ENCODE measurements at regions not wholly inside any gene's neighbourhood (a gene's known extent, or its start where the extent isn't known, plus 50 kb on each side); places are given as distances from the start of the nearest gene placed in this dataset.
"Not testable (repeated sequence)": the region's sequence is repeated elsewhere in the genome, so short reads cannot be mapped to it uniquely, and the experiment has no call there.

DNA sequence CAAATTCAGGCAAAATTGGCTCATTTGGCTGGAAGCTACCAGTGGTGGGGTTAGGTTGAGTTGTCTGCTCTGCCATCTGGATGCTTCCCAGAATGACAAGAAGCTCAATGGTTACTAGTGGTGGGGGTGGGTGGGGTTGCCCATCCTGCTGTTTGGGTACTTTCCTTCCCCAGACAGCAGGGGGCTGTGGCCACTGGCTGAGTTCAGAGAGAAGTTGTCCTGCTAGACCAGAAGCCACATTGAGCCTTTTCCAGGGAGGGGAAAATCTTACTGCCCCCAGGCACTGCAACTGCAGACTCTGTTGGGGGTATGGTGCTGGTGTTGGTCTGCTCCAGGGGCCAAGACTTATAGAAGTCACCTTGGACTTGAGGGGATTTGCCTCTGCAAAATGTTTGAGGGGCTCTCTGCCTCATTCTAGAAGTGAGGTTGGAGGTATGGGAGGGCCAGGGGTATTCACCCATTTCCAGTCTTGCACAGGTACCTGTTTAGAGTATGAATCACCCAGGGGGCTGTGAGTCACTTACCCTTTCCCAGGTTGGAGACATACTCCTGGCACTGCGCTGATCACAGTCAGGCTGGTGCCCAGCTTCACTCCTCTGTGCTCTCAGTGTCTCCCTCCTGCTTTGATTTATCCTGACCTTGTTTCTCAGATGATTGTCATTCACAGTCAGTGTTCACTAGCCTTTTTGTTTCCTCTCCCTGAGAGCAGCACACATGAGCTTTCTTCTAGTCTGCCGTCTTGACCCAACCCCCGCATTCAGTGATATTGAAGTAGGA, 89.1 kb upstream of the NEGR1 start:
- intact Hi-C loops (cut with micrococcal nuclease) (no loop called here), dilution Hi-C loops (cut with MboI; ENCODE audit: extremely low pct_ligation_motif_present, low sequenced_read_pairs) (no loop called here)
- Histone ChIP-seq H3K27me3 (ENCODE audit: control insufficient read depth in 2 of 2, insufficient read depth in 2 of 2, low read length in 2 of 2) (no peaks in the 10 kb centered on the region), H3K79me2 (ENCODE audit: control insufficient read depth, insufficient read depth, low read length) (no peaks in the 10 kb centered on the region), H3K4me1 (ENCODE audit: control insufficient read depth, extremely low read depth, insufficient read depth, low read length) (no peaks in the 10 kb centered on the region), H2AFZ (ENCODE audit: low read depth, low read length) (no peak overlapping the region), H3K4me2 (ENCODE audit: insufficient read depth, low read length) (no peak overlapping the region), H4K20me1 (replicated peaks; ENCODE audit: control insufficient read depth, extremely low read depth, insufficient read depth, low read length) (no peaks in the 10 kb centered on the region), H3K9ac (replicated peaks; ENCODE audit: extremely low read depth, insufficient read depth, low read length) (no peak overlapping the region), H3K4me3 (replicated peaks in 1 of 3; ENCODE audit: insufficient read depth in 1 of 3, low read depth in 1 of 3, low read length in 3 of 3) (no peak overlapping the region), H3K36me3 (ENCODE audit: control insufficient read depth in 2 of 2, extremely low read depth in 1 of 2, insufficient read depth in 2 of 2, low read length in 2 of 2) (no peaks in the 10 kb centered on the region), H3K9me1 (replicated peaks; ENCODE audit: control insufficient read depth, extremely low read depth, insufficient read depth, low read length) (no peaks in the 10 kb centered on the region), H3K27ac (ENCODE audit: insufficient read depth, low read depth, low read length) (no peak overlapping the region), H3K9me3 (replicated peaks; ENCODE audit: control insufficient read depth, insufficient read depth, low read length) (no peaks in the 10 kb centered on the region)
- no peak for FAIRE-seq
- BruUV-seq (replicated peaks) = no TSS peak
- TF ChIP-seq JUN (IDR thresholded peaks at IDR 0.05; ENCODE audit: borderline replicate concordance, insufficient read depth, insufficient read length, low read depth) (no peak), POLR2AphosphoS5 (IDR thresholded peaks at IDR 0.05; ENCODE audit: insufficient read depth, low read depth, low read length) (no peak)
- TF ChIP-seq, protein P1, sequence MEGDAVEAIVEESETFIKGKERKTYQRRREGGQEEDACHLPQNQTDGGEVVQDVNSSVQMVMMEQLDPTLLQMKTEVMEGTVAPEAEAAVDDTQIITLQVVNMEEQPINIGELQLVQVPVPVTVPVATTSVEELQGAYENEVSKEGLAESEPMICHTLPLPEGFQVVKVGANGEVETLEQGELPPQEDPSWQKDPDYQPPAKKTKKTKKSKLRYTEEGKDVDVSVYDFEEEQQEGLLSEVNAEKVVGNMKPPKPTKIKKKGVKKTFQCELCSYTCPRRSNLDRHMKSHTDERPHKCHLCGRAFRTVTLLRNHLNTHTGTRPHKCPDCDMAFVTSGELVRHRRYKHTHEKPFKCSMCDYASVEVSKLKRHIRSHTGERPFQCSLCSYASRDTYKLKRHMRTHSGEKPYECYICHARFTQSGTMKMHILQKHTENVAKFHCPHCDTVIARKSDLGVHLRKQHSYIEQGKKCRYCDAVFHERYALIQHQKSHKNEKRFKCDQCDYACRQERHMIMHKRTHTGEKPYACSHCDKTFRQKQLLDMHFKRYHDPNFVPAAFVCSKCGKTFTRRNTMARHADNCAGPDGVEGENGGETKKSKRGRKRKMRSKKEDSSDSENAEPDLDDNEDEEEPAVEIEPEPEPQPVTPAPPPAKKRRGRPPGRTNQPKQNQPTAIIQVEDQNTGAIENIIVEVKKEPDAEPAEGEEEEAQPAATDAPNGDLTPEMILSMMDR (IDR thresholded peaks at IDR 0.05; ENCODE audit: extremely low read depth in 1 of 2, insufficient read depth in 1 of 2, low read depth in 1 of 2, low read length in 2 of 2) = no peak
- DNase-seq (ENCODE audit: low read depth, low spot score) = no peak
- ChIA-PET CTCF (no interaction called here), POLR2A (no interaction called here)

DNA sequence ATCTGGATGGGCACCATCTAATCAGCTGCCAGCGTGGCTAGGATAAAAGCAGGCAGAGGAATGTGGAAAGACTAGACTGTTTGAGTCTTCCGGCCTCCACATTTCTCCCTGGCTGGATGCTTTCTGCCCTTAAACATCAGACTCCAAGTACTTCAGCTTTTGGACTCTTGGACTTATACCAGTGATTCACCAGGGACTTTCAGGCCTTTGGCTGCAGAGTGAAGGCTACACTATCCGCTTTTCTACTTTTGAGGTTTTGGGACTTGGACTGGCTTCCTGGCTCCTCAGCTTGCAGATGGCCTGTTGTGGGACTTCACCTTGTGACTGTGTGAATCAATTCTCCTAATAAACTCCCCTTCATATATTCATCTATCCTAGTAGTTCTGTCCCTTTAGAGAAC, 88.5 kb upstream of the NEGR1 start:
- H2AFZ ChIP-seq (ENCODE audit: low read depth, low read length); H3K4me2 ChIP-seq (ENCODE audit: insufficient read depth, low read length); POLR2A ChIA-PET; intact Hi-C loops (cut with micrococcal nuclease); H3K4me3 ChIP-seq (replicated peaks in 1 of 3; ENCODE audit: insufficient read depth in 1 of 3, low read depth in 1 of 3, low read length in 3 of 3); H3K27ac ChIP-seq (ENCODE audit: insufficient read depth, low read depth, low read length); H4K20me1 ChIP-seq (replicated peaks; ENCODE audit: control insufficient read depth, extremely low read depth, insufficient read depth, low read length); H3K9ac ChIP-seq (replicated peaks; ENCODE audit: extremely low read depth, insufficient read depth, low read length); H3K36me3 ChIP-seq (ENCODE audit: control insufficient read depth in 2 of 2, extremely low read depth in 1 of 2, insufficient read depth in 2 of 2, low read length in 2 of 2); CTCF ChIA-PET; BruUV-seq (replicated peaks); H3K27me3 ChIP-seq (ENCODE audit: control insufficient read depth in 2 of 2, insufficient read depth in 2 of 2, low read length in 2 of 2); H3K4me1 ChIP-seq (ENCODE audit: control insufficient read depth, extremely low read depth, insufficient read depth, low read length); DNase-seq (ENCODE audit: low read depth, low spot score); H3K79me2 ChIP-seq (ENCODE audit: control insufficient read depth, insufficient read depth, low read length); H3K9me1 ChIP-seq (replicated peaks; ENCODE audit: control insufficient read depth, extremely low read depth, insufficient read depth, low read length); dilution Hi-C loops (cut with MboI; ENCODE audit: extremely low pct_ligation_motif_present, low sequenced_read_pairs); FAIRE-seq; H3K9me3 ChIP-seq (replicated peaks; ENCODE audit: control insufficient read depth, insufficient read depth, low read length): not testable (repeated sequence)

Measured in endothelial cell of umbilical vein (primary cell).